ENCODE measurements at regions not wholly inside any gene's neighbourhood (a gene's known extent, or its start where the extent isn't known, plus 50 kb on each side); places are given as distances from the start of the nearest gene placed in this dataset.

- Histone ChIP-seq H3K4me3 (ENCODE audit: control insufficient read depth in 1 of 2, extremely low read depth in 1 of 2, low read length in 1 of 2) (peak overlapping the region; percentile 12 to 42), H3K27me3 (replicated peaks in 1 of 2; ENCODE audit: control insufficient read depth in 2 of 2, extremely low read depth in 1 of 2, insufficient read depth in 2 of 2, low read length in 1 of 2) (no peaks in the 10 kb centered on the region), H3K36me3 (ENCODE audit: control insufficient read depth in 2 of 2, extremely low read depth in 1 of 2, insufficient read depth in 1 of 2, low read length in 1 of 2) (no peaks in the 10 kb centered on the region), H3K4me1 (ENCODE audit: control insufficient read depth in 1 of 2, extremely low read depth in 1 of 2, insufficient read depth in 2 of 2, low read length in 2 of 2) (peaks cover 2 to 13% of the 10 kb centered on the region in 2 experiments), H3K27ac (ENCODE audit: low read length) (no peak overlapping the region), H3K9me3 (no peaks in the 10 kb centered on the region)
- DNase-seq (peak in 8 of 35 experiments; percentile 1 to 17 (median 10)), ATAC-seq (replicated peaks in 1 of 4) (peak; percentile 70 to 77 (median 76))
- POLR2A ChIA-PET, result interaction anchor here in 1 of 2 donors (1.0 kb wide), 1 partner anchor 66 kb away, joined by 3 read pairs; the partner anchor contains the start of gene EFNB1
- Mint-ChIP-seq H3K27ac (peak overlapping the region in 1 of 2 donors; percentile 55), H3K36me3 (no peaks in the 10 kb centered on the region), H3K4me1 (peaks cover 8 to 11% (median 9%) of the 10 kb centered on the region in 3 donors), H3K9me3 (no peaks in the 10 kb centered on the region), H3K4me3 (peak overlapping the region; percentile 47 to 75 (median 71)), H3K27me3 (peaks cover 0 to 6% of the 10 kb centered on the region in 2 donors)
- 44% methylated on average over 16 of the region's 49 CpGs for WGBS (ENCODE audit: insufficient coverage)
- CTCF ChIA-PET, result interaction anchor here in 1 of 2 donors (1.2 kb wide), 1 partner anchor 66 kb away, joined by 3 read pairs; the partner anchor contains the start of gene EFNB1
These were observed 65.9 kb downstream of the EFNB1 start for GRCh38 chrX:68894513-68895340.

- Mint-ChIP-seq H3K27ac (peak overlapping the region in 1 of 2 donors; percentile 55), H3K27me3 (peaks cover 0 to 6% of the 10 kb centered on the region in 2 donors), H3K4me3 (peak overlapping the region in 2 of 3 donors; percentile 34 to 75), H3K4me1 (peaks cover 8 to 11% (median 9%) of the 10 kb centered on the region in 3 donors), H3K36me3 (no peaks in the 10 kb centered on the region), H3K9me3 (no peaks in the 10 kb centered on the region)
- POLR2A ChIA-PET, result no interaction called here
- peak in 2 of 4 experiments; percentile 12 to 22 for ATAC-seq (replicated peaks in 1 of 4)
- H3K36me3 ChIP-seq (ENCODE audit: control insufficient read depth in 2 of 2, extremely low read depth in 1 of 2, insufficient read depth in 1 of 2, low read length in 1 of 2), result no peaks in the 10 kb centered on the region
- no peak overlapping the region for H3K4me3 ChIP-seq (ENCODE audit: control insufficient read depth in 1 of 2, extremely low read depth in 1 of 2, low read length in 1 of 2)
- no peaks in the 10 kb centered on the region for H3K9me3 ChIP-seq
- H3K27ac ChIP-seq (ENCODE audit: low read length), result no peak overlapping the region
- CTCF ChIA-PET, result interaction anchor here in 1 of 2 donors (0.6 kb wide), 1 partner anchor 13 kb away, joined by 5 read pairs; no protein-coding TSS in a partner anchor
- DNase-seq, result peak in 1 of 35 experiments; percentile 0
- H3K27me3 ChIP-seq (replicated peaks in 1 of 2; ENCODE audit: control insufficient read depth in 2 of 2, extremely low read depth in 1 of 2, insufficient read depth in 2 of 2, low read length in 1 of 2), result no peaks in the 10 kb centered on the region
- WGBS (ENCODE audit: insufficient coverage), result 89% methylated on average over 5 of the region's 8 CpGs
- peaks cover 2 to 13% of the 10 kb centered on the region in 2 experiments for H3K4me1 ChIP-seq (ENCODE audit: control insufficient read depth in 1 of 2, extremely low read depth in 1 of 2, insufficient read depth in 2 of 2, low read length in 2 of 2)
These were observed 65.3 kb downstream of the EFNB1 start for GRCh38 chrX:68894142-68894512.

- H3K27ac ChIP-seq (ENCODE audit: low read length), result no peak overlapping the region
- WGBS (ENCODE audit: insufficient coverage), result 98% methylated on average over 5 of the region's 13 CpGs
- no peaks in the 10 kb centered on the region for H3K27me3 ChIP-seq (replicated peaks in 1 of 2; ENCODE audit: control insufficient read depth in 2 of 2, extremely low read depth in 1 of 2, insufficient read depth in 2 of 2, low read length in 1 of 2)
- ATAC-seq (replicated peaks in 1 of 4) (no peak), DNase-seq (no peak)
- Mint-ChIP-seq H3K36me3 (no peaks in the 10 kb centered on the region), H3K4me3 (no peak overlapping the region), H3K27ac (no peak overlapping the region), H3K9me3 (no peaks in the 10 kb centered on the region), H3K27me3 (peaks cover 0 to 6% of the 10 kb centered on the region in 2 donors), H3K4me1 (peaks cover 8 to 11% (median 9%) of the 10 kb centered on the region in 3 donors)
- H3K9me3 ChIP-seq, result no peaks in the 10 kb centered on the region
- peaks cover 2 to 13% of the 10 kb centered on the region in 2 experiments for H3K4me1 ChIP-seq (ENCODE audit: control insufficient read depth in 1 of 2, extremely low read depth in 1 of 2, insufficient read depth in 2 of 2, low read length in 2 of 2)
- H3K4me3 ChIP-seq (ENCODE audit: control insufficient read depth in 1 of 2, extremely low read depth in 1 of 2, low read length in 1 of 2), result no peak overlapping the region
- POLR2A ChIA-PET, result no interaction called here
- CTCF ChIA-PET, result no interaction called here
- no peaks in the 10 kb centered on the region for H3K36me3 ChIP-seq (ENCODE audit: control insufficient read depth in 2 of 2, extremely low read depth in 1 of 2, insufficient read depth in 1 of 2, low read length in 1 of 2)
These were observed 63.8 kb downstream of the EFNB1 start for GRCh38 chrX:68892651-68893050.

- Mint-ChIP-seq H3K4me1 (peaks cover 8 to 11% (median 9%) of the 10 kb centered on the region in 3 donors), H3K9me3 (no peaks in the 10 kb centered on the region), H3K27ac (no peak overlapping the region), H3K36me3 (no peaks in the 10 kb centered on the region), H3K27me3 (peaks cover 0 to 6% of the 10 kb centered on the region in 2 donors), H3K4me3 (no peak overlapping the region)
- no peaks in the 10 kb centered on the region for H3K27me3 ChIP-seq (replicated peaks in 1 of 2; ENCODE audit: control insufficient read depth in 2 of 2, extremely low read depth in 1 of 2, insufficient read depth in 2 of 2, low read length in 1 of 2)
- H3K36me3 ChIP-seq (ENCODE audit: control insufficient read depth in 2 of 2, extremely low read depth in 1 of 2, insufficient read depth in 1 of 2, low read length in 1 of 2), result no peaks in the 10 kb centered on the region
- H3K4me3 ChIP-seq (ENCODE audit: control insufficient read depth in 1 of 2, extremely low read depth in 1 of 2, low read length in 1 of 2), result no peak overlapping the region
- DNase-seq, result no peak
- peaks cover 2 to 13% of the 10 kb centered on the region in 2 experiments for H3K4me1 ChIP-seq (ENCODE audit: control insufficient read depth in 1 of 2, extremely low read depth in 1 of 2, insufficient read depth in 2 of 2, low read length in 2 of 2)
- ChIA-PET POLR2A (no interaction called here), CTCF (no interaction called here)
- no peak overlapping the region for H3K27ac ChIP-seq (ENCODE audit: low read length)
- ATAC-seq (replicated peaks in 1 of 4), result no peak
- H3K9me3 ChIP-seq, result no peaks in the 10 kb centered on the region
- WGBS (ENCODE audit: insufficient coverage), result no CpG with 5 or more reads among the region's 2 CpGs
These were observed 63.3 kb downstream of the EFNB1 start for GRCh38 chrX:68892134-68892533.

Measured in T-cell (primary cell).